ENCODE measurements at regions not wholly inside any gene's neighbourhood (a gene's known extent, or its start where the extent isn't known, plus 50 kb on each side); places are given as distances from the start of the nearest gene placed in this dataset.
A peak's percentile ranks its signal among the peaks of the same experiment; 100 is the strongest.
"Not testable (repeated sequence)": the region's sequence is repeated elsewhere in the genome, so short reads cannot be mapped to it uniquely, and the experiment has no call there.

GRCh38 chr10:9515922-9516321, 1461.4 kb downstream of the GATA3 start:
- no peak for DNase-seq

DNA sequence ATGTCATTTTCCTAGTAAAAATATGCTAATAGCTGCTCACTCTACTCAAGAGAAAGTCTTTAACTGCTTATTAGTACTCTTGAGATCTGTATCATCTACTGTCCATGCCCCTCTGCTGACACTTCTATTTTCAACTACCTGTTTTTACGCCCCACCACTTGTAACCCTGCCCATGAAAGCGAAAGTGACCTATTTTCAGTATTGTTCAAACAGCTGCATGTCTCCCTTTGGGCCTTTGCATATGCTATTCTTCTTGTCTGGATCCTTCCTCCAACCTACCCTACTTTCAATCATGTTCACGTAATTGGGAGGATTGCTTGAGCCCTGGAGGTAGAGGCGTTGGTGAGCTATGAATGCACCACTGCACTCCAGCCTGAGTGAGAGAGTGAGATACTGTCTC, 1481.3 kb downstream of the GATA3 start:
- no peak for DNase-seq

GRCh38 chr10:9545073-9545472, 1472.6 kb upstream of the CELF2 start:
- no peak for DNase-seq

DNA sequence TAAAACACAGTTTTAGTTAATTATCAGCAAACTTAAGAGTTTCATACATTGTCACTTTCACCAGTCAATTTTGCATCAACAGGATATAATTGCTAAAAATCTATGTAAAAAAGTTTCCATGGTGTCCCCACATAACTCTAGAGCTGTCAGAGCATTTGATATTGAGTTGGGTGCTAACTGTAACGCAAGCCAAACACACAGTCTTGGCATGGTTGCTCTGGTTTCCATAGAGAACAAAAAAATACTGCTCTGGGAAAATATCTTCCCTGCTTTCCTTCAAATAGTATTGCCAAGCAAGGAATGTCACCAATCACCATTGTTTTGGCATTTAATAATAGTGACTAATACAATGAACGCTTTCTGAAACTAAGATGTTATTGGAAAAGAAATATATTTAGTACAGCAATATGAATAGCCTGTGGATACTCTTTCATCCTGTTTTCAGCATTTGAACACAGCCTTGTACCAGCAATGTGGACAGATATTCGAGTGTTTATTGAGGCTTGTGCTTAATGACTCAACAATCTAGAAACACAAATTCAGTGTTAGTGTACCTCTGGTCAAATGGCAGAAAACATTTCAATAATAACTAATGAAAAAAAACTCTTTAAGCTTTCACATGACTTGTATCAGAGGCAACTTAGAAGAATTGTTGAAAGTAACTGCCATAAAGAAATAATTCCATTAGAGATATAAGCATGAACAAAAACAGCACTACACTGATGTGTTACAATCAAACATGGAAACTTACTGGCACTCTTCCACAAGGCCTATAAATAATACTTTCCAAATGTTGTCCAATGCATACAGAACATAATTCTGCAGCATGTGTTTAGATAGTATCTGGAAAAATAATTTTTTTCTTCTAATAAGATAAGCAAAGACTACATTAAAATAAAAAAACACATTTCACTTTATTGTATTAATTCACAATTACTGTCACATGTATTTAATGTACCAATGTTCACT, 1469.5 kb upstream of the CELF2 start:
- peak; percentile 11 for DNase-seq

GRCh38 chr10:9550810-9551209, 1466.9 kb upstream of the CELF2 start:
- no peak for DNase-seq

DNA sequence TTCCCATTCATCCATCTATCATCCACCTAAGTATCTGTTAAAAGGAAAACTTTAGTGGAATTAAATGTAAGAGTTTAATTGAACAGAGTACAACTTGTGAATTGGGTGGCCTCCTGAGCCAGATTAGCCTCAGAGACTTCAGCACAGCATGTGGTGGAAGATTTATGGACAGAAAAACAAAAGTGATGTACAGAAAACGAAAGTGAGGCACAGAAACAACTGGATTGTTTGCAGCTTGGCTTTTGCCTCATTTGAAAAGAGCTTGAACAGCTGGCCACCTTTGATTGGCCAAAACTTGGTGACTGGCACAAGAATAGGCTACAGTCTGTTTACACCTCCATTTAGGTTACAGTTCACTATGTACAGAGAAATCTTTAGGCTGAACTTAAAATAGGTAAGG, 1463.4 kb upstream of the CELF2 start:
- no peak for DNase-seq

DNA sequence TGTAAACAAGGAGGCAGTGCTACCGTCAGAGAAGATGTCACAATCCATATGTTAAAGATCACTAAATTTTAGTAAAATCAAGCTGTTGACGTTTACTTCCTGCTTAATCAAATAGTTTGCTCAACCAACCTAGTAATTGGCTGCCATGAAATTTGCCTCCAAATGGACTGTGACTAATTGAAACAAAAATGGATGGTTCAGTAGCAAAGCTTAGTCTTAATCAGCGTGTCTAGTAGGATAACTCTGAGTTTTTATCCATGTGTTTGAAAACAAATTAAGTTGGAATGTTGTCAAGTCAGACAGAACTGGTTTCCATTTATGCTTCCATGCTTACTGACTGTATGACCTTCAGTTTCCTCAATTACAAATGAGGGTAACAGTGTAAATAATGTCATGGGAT, 1456.7 kb upstream of the CELF2 start:
- no peak for DNase-seq

GRCh38 chr10:9561821-9562505, 1455.7 kb upstream of the CELF2 start:
- DNase-seq: no peak

DNA sequence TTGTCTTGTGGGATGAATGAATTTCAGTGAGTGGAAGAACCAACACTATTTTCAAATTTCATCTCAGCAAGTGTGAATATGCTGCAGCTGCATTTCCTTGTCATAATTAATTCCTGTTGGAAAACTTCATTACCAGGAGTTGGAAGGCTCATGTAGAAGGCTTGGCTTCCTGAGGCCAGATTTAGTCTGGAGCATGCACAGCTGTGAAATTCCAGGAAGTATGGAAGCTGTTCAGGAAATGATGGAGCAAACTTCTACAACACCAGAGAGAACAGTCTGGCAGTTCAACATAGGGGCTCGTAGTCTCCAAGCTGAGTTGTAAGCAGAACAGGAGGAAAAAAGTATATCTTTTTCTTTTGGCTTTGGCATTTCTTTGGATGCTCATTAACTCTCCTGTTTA, 1439.9 kb upstream of the CELF2 start:
- DNase-seq: peak; percentile 66

DNA sequence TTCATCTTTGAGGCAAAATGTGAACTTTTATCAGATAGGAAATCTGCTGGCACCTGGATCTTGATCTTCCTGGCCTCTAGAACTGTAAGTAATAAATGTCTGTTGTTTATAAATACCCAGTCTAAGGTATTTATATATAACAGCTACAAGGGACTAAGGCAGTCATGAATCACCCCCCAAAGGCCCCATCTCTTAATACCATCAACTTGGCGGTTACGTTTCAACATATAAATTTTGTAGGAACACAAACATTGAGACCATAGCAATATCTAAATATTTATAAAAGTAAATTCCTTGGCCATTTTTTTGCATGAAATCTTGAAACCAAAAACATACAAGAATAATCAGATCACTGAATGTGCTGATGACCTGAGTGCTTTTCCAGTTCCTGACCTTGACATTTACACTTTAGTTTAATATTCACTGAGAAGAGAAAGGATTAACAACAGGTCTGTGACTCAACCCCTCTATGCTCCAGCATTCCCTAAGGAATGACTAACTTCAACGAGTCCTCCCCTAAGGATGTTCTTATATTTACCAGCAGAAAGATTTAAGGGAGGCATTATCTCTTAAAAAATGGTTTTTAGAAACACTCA, 1438.5 kb upstream of the CELF2 start:
- DNase-seq: no peak

DNA sequence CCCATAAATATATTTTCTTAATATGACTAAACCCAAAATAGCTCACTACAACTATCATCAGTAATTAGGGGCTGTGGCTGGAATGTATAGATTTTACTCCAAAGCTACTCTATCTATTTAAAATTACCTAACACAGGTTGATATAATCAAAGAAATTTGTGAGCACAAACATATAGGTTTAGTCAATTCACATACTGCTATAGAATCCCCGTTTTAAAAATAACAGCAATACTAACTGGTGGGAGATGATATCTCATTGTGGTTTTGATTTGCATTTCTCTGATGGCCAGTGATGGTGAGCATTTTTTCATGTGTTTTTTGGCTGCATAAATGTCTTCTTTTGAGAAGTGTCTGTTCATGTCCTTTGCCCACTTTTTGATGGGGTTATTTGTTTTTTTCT, 1434.9 kb upstream of the CELF2 start:
- not testable (repeated sequence) for DNase-seq

DNA sequence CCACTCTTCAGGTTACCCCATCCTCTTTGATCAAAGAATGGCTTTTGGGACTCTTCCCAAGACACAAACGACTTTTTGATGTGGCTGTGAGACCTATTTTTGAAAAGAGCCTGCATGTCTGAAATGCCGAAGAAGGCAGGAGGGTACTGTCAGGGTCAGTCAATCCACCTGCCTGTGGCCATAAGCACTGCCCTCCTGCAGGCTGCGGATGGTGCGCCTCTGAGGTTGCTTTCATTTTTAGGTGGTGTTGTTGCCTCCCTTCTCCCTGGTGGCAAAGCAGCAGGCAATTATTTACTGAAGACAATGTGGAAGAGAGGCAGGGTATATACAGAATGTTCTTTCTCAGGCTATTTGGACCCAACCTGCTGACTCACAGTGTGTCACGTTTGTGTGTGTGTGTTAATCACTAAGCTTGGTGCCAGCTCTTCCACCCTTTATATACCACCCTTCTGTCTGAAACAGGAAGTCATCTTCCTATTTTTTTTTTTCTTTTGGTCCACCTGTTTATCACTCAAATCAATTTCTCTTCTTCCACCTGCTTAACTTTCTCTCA, 1421.2 kb upstream of the CELF2 start:
- no peak for DNase-seq

- DNase-seq: no peak
These were observed 1414.7 kb upstream of the CELF2 start for GRCh38 chr10:9602998-9603397.

DNA sequence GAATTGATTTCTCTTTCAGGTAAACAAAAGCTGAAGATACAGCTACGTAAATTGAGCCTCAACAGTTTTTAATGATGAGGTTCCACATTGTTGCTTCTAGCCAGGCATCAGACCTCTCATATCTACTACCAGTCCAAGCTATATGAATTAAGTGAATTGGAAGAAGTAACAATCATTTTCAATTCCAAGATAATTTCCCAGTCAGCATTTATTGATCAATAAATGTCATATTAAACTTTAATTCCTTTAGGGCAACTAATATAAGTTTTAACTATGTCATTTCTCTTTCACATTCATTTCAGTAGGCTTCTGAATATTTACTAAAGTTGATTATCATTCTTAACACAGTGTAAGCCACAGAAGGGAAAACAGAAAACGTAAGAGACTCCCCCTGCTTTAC, 1413.7 kb upstream of the CELF2 start:
- no peak for DNase-seq

GRCh38 chr10:9605231-9605630, 1412.4 kb upstream of the CELF2 start:
- DNase-seq: no peak

- peak; percentile 20 for DNase-seq
These were observed 1409.1 kb upstream of the CELF2 start for GRCh38 chr10:9608602-9609001.

DNA sequence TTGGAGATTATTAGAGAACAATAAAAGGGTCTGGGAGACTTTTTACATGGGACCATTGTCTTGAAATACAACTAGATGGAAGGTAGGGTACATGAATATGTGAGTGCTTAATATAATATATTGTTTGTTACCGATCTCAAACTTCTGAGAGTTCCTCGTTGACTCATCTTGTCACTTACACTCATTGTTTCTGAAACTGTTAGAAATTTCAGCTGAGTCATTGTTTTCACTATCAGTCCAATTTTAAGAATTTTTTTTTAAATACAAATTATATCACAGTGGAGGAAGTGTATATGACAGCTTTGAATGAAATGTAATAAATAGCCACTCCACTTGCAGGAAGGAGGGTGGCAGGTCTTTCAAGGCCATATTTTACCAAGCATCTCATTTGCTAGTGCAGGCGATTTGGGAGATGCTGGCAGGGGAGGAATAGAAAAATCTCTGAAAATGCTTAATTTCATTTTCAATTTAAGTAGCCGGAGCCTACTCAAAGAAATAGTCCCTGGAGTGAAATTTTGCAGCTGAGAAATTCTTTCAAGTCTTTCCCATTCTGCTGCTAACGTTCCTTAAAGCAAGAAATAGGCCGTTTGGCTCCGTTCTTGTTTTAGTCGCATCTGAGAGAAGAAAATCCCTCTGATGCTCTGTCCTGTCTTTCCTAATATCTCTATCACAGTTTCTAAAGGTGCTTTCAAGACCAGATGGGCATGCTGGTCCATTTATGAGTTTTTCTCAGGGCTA, 1404.2 kb upstream of the CELF2 start:
- DNase-seq: no peak

GRCh38 chr10:9615189-9615588, 1402.5 kb upstream of the CELF2 start:
- no peak for DNase-seq

- no peak for DNase-seq
These were observed 1396.5 kb upstream of the CELF2 start for GRCh38 chr10:9621216-9621615.

- DNase-seq: no peak
These were observed 1392.4 kb upstream of the CELF2 start for GRCh38 chr10:9625304-9625703.

DNA sequence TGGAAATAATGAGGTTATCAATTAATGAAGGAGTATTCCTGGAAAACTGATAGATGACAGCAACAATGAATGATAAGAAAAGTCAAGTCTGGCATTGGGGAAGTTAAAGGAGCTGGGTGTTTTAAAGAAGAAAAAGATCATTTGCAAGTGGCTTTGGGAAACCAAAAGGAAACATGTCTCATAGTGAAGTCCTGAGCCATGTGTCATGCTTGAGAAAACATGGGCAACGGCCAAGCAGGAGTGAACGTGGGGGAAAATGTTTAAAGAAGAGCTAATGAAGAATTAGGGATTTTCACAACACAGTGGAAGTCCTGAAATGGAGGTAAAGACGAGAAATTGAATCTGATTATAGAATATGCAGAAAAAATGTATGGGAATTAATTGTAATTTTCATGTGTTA, 1383.2 kb upstream of the CELF2 start:
- no peak for DNase-seq

DNA sequence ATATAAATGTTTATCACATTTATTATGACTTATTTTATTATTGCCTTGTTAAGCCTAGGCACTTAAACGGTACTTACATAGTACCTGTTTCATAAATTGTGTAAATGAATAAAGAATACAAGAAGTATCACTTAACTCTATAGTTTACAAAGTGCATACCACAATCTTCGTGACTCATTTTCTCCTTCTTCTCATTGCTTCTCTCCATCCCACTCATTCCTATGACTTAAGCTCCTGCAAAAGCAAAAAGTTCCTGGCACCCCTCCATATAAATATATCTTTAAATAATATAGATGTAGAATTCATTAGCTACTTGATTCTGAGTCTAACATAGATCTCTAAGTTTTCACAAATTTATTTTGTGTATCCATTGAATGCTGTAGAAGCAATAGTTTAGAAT, 1382.0 kb upstream of the CELF2 start:
- no peak for DNase-seq

Measured in muscle of arm (tissue), 1 donor.